ENCODE measurements at regions not wholly inside any gene's neighbourhood (a gene's known extent, or its start where the extent isn't known, plus 50 kb on each side); places are given as distances from the start of the nearest gene placed in this dataset.

DNA sequence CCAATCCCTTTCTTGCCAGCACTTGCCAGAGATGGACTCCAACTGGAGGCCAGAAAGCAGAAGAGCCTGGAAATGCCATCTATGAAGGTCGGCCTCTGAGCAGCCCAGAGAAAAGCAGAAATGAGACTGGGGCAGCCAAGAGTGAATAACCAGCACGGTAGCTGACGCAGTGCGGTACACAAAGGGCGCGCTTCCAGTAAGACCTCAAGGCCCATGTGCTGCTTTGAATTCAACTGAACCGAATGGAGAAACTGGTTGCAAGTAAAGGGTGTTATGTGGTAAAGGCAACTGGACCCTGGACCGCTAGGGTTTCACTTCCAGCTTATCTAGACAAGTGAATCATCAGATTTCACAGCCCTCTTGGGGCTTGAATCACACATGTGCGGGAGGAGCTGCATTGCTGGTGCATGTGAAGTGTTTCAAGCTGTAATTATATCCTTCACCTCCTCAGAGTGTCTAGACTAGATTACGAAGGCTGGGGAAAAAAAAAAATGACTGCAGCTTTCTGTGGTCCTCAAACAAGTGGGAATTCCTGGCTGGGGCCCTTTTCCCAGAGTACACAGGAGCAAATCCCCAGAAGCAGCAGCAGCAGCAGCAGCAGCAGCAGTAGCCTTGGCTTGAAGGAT is 128.9 kb downstream of the CCDC34 start:
- no peak overlapping the region for H3K4me3 ChIP-seq (ENCODE audit: low read depth, low read length)

DNA sequence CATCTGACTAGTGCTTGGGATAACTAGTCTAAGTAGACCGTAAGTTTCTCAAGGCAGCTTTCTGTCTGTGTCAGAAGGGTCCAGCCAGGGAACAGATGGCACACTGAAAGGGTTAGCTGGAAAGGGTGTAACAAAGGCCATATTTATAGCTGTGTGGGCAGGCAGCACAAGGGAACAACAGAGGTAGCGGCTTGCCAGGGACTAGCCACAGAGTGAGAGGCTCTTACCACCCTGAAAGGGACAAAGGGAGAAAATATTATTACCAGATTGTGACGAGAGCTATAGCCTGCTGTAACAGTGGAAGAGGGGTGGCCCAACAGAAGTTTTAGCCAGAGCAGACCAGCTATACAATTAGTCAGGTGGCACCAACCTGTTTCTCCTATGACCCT is 129.4 kb downstream of the CCDC34 start:
- TF ChIP-seq, protein P1, sequence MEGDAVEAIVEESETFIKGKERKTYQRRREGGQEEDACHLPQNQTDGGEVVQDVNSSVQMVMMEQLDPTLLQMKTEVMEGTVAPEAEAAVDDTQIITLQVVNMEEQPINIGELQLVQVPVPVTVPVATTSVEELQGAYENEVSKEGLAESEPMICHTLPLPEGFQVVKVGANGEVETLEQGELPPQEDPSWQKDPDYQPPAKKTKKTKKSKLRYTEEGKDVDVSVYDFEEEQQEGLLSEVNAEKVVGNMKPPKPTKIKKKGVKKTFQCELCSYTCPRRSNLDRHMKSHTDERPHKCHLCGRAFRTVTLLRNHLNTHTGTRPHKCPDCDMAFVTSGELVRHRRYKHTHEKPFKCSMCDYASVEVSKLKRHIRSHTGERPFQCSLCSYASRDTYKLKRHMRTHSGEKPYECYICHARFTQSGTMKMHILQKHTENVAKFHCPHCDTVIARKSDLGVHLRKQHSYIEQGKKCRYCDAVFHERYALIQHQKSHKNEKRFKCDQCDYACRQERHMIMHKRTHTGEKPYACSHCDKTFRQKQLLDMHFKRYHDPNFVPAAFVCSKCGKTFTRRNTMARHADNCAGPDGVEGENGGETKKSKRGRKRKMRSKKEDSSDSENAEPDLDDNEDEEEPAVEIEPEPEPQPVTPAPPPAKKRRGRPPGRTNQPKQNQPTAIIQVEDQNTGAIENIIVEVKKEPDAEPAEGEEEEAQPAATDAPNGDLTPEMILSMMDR (IDR thresholded peaks at IDR 0.05; ENCODE audit: borderline replicate concordance, insufficient read depth, low read depth, low read length): no peak

More for the DNA sequence above, 128.9 kb downstream of the CCDC34 start:
- TF ChIP-seq, protein P1 (IDR thresholded peaks at IDR 0.05; ENCODE audit: borderline replicate concordance, insufficient read depth, low read depth, low read length): no peak

DNA sequence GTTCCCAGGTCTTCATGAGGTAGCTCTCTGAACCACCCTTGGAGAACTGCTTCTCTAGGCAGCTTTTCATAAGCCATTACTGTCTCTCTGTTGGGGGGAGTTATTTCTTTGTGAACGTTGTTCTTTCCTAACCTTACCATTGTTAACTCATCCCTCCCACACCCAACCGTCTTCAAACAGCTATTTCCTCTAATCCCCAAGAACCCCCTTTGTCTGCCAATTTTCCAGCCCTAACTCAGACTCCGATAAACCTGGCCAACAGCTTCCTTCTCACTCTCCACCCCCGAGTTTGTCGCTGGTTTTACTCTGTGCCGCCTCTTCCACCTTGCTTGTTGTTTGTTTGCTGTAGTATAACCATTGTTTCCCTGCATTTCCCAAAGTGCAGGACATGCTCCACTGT is 131.5 kb downstream of the CCDC34 start:
- TF ChIP-seq, protein P1 (IDR thresholded peaks at IDR 0.05; ENCODE audit: borderline replicate concordance, insufficient read depth, low read depth, low read length): no peak
- no peak overlapping the region for H3K4me3 ChIP-seq (ENCODE audit: low read depth, low read length)

More for the DNA sequence above, 129.4 kb downstream of the CCDC34 start:
- H3K4me3 ChIP-seq (ENCODE audit: low read depth, low read length): no peak overlapping the region

DNA sequence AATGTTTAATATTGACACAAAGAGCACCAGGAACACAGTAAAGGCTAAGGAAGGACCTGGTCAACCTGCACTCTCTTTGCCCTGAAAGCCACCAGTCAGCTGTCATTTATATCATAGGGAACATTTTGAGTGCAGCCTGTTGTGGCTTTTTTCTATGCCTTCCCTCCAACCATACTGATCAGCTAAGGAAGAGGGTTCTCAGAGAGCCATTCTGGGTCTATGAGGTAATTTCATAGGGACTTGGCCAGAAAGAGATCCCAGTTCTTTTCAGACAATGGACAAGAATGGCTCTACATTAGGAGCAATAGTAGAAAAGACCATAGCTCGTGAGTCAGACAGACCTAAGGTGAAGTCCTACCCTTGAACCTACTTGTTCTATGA is 132.8 kb downstream of the CCDC34 start:
- TF ChIP-seq, protein P1 (IDR thresholded peaks at IDR 0.05; ENCODE audit: borderline replicate concordance, insufficient read depth, low read depth, low read length): no peak
- H3K4me3 ChIP-seq (ENCODE audit: low read depth, low read length): no peak overlapping the region

DNA sequence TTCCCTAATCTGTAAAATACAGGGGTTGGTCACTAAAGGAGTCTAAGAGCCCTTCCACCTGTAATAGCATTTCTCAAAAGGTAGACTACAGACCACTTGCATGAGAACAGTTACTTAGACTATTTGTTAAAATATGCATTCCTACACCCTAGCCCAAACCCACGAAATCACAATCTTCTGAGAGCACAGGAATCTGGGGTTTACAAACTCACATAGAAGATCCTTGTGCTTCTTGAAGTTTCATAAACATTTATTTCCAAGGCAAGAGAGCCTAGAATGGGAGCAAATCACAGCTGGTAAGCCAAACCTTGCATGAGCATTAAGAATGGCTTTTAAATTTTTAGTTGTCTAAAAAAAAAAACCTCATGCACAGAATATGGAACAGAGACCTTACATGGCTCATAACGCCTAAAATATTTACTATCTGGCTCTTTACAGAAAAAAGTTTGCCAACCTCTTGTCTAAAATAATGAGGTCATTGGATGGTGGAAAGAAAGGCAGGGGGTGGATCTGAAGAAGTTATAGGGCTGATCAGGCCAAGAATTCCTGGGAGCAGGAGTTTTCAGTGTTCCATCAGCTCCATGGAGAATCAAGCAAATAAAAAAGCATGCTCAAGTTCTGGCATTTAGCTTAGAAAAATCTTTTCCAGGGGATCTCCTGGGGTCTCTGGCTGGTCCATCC is 133.4 kb downstream of the CCDC34 start:
- TF ChIP-seq, protein P1 (IDR thresholded peaks at IDR 0.05; ENCODE audit: borderline replicate concordance, insufficient read depth, low read depth, low read length): no peak
- H3K4me3 ChIP-seq (ENCODE audit: low read depth, low read length): no peak overlapping the region

DNA sequence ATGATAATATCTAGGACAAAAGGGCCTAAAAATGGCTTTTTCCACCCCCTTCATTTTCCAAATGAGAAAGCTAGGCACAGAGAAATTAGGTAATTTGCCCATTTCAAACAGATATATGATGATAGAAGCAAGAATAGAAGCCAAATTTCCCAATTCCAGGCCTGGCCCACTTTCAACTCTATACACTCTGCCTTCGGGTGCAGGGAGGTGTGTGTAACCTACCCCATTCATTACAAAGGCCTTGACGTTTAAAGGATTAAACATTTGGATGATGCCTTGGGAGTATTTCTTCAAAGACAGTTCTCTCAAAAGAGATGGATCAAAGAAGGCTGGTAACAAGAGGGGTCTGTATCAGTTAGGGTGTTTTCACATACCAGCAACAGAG is 134.1 kb downstream of the CCDC34 start:
- TF ChIP-seq, protein P1 (IDR thresholded peaks at IDR 0.05; ENCODE audit: borderline replicate concordance, insufficient read depth, low read depth, low read length): no peak
- no peak overlapping the region for H3K4me3 ChIP-seq (ENCODE audit: low read depth, low read length)

Measured in GM12875 (cell line).